Inferior parietal cortex (tissue), 1 donor: ENCODE measurements at regions not wholly inside any gene's neighbourhood (a gene's known extent, or its start where the extent isn't known, plus 50 kb on each side); places are given as distances from the start of the nearest gene placed in this dataset.
A peak's percentile ranks its signal among the peaks of the same experiment; 100 is the strongest.
"Not testable (repeated sequence)": the region's sequence is repeated elsewhere in the genome, so short reads cannot be mapped to it uniquely, and the experiment has no call there.

Source experiments
- DNase-seq: peaks from one replicate; pipeline ENCODE4 v3.0.0-alpha.2; 2016; ENCODE audit errors: extremely low spot score

DNA sequence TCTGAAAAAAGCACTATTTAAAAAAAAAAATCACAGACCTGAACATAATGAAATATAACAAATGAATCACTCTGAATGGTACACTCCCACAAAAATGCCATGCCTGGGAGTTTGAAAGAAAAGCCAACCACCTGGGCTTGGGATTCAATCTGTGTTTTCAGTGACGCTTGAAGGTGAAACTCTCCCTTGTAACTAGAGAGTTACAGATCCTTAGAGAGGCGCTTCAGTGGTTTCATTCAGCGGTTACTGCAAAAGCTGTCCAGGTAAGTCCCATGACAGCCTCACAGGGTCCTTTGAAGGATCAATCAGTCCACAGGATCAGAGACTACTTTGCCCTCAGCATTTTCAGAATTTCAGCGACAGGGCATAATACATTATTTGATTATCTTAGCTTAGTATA, 627.3 kb downstream of the IRS1 start:
- DNase-seq: no peak

DNA sequence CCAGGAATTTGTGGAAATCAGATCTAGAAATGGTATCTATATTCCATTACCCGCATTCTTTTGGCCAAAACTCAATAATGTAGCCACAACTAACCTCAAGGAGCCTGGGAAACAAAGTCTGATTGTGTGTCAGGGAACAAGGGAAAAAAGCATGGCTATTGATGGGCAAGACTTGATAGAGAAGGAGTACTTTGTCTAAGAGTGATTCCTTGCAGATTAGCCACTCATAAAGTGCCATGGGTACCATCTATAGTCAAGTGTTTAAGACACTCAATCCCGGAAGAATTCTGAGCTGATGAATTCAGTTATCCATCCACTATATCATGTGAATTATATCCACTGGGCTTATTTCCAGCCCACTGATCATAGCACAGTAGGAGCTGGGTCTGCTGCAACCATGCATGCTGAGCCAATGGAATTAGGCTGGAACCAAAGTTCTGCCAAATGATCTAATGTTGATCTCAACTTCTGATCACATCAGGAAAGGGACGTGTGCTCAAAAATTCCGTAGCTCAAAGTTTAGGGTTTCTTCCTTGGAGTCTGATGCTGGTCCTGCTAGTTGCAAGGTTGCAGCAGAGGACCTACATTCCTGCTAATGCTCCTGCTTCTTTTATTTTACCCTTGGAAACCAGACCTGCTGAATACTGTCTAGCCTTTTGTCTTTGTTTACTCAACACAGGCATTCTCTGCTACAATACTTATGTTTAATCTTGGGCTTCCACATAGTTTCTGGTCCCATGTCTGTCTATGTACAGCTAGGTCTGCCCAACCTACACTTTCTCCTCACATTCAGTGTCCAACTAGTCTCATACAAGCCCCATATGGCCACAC, 629.7 kb downstream of the IRS1 start:
- DNase-seq: no peak

DNA sequence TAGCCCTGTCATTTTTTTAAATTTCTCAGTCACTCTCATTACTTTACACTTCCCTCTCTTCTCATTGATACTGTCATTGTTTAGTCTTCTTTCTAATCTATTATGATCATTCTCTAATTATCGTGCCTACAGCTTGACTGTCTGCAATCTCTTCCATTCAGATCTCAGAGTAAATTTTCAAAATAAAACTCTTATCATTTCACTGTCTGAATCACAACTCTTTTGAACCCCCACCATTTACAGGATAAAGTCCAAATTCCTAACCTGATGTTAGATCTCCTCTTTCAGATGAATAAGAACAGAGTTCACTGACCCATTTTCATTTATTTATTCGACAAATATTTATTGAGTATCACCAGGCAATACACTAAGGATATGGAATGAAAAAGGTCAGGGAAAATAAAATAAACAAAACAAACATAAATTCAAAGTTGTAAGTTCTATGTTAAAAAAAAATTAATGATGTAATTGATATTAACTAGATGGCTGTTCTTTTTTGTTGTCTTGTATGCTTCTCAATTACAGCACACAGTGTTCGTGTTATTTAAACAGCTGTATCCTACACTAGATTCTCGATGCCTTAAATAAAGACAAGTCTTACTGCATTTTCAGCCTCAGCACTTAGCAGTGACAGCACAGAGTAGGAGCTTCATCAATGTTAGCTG, 631.0 kb downstream of the IRS1 start:
- no peak for DNase-seq

DNA sequence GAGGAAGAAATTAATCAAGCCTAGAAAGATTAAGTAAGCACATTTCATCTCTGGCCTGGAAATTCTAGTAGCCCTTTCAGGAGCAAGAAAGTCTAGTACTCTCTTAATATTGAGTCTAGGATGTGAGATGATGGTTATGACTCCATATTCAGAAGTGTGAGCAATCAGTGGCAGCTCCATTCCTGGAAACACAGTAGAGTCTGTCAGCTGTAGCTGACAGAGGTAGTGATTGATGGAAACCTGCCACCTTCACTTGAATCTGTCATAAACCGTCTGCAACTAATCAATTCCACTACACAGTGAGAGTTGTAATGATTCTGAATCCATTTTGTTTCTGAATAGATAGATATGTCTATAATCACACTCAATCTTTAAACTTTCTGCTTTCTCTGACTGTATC, 635.1 kb downstream of the IRS1 start:
- DNase-seq: no peak

DNA sequence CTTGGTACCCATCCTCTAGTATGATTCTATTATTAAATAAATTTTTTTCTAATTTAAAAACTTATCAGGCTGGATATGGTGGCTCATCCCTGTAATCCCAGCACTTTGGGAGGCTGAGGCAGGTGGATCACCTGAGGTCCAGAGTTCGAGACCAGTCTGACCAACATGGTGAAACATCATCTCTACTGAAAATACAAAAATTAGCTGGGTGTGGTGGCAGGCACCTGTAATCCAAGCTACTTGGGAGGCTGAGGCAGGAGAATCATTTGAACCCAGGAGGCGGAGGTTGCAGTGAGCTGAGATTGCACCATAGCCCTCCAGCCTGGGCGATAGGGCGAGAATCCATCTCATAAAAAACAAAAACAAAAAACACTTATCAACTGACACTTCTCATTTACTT, 639.0 kb downstream of the IRS1 start:
- DNase-seq: not testable (repeated sequence)

DNA sequence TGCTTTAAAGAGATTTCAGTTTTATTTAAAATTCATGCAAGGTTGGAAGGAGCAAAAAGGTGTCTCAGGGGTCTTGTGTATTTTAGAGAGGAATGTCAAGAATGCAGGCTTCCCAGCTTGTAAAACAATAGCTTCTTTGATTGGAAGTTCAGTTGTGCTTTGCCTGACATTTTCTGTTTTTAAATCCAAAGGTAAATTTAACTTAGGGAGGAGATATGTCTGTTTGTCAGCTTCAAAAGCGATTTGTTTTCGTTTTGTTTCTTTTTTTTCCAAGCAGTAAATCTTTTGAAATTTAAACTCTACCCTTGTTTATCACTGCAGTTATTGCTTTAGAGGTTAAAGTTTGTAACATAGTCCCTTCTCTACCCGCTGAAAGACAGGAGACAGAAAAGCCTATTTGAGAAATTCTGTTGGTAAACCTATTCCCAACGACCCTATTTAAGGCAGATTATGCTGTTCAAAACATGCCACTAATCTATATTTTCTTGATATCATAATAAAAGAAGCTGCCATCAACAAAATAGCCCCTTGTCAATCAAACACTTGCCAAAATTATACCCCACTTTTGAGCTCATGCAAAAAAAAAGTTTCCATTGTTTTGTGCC, 639.6 kb downstream of the IRS1 start:
- DNase-seq: no peak

DNA sequence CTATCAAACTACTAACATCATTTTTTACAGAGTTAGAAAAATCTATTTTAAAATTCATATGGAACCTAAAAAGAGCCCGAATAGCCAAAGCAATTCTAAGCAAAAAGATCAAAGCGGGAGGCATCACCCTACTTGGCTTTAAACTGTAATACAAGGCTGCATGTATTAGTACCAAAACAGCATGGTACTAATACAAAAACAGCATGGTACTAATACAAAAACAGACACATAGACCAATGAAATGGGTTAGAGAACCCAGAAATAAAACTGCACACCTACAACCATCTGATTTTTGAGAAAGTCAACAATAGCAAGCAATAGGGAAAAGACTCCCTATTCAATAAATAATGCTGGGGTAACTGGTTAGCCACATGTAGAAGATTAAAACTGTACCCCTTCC, 640.7 kb downstream of the IRS1 start:
- no peak for DNase-seq

DNA sequence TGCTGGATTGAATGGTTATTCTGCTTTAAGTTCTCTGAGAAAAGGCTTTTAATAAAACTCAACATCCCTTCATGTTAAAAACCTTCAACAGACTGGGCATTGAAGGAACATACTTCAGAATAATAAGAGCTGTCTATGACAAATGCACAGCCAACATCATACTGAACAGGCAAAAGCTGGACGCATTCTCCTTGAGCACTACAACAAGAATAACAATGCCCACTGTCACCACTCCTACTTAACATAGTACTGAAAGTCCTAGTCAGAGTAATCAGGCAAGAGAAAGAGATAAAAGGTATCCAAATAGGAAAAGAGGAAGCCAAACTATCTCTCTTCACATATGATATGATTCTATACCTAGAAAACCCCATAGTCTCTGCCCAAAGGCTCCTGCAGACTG, 641.4 kb downstream of the IRS1 start:
- no peak for DNase-seq

DNA sequence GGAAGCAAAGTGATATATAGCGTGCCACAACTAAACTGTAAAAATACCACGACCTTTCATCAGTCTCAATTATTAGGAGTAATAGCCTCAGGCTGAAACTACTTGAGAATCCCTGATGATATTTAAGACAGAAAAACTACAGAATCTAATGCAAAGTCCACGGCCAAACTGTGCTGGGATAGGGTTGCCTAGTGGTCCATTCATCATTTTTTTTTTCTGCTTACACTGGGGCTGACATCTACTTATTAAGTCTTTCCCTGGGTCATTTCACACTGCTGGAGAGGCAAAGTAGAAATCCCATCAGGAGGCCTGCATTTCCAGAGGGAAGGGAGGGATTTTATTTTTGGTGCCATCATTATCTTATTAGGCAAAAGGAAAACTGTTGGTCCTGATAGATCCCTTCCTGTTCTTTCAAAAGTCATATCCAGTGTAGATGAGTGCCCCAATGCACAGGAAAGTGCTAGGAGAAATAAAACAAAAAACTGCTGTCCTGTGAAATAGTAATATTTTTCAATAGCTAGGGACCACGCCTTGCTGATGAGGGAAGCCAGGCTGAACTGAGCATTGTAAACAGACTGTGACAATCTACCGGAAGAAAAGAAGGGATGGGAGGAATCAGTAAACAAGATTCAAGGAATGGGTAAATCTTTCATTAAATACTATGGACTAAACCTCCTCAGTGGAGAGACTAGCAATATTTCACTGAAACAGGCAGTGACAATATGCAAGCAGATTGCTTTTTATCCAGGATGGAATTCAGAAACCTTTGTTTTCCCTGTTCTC, 644.3 kb downstream of the IRS1 start:
- DNase-seq: no peak

DNA sequence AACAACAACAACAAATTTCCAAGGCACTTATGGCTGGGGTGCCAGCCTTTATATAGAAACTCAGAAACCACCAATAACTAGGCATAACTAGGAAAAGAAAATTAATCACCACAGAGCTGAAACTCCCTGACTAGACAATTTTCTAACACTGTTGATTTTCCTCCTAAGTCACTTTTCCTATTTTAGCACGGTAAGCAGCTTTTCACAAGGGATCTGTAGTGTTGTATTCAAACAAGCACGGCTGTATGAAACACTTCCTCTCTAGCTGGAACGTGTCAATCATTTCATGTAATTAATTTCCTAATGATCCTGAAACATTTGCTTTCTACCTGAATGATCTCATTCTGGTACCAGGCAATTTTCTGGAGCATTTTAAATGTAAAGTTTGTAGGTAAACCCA, 645.0 kb downstream of the IRS1 start:
- no peak for DNase-seq

DNA sequence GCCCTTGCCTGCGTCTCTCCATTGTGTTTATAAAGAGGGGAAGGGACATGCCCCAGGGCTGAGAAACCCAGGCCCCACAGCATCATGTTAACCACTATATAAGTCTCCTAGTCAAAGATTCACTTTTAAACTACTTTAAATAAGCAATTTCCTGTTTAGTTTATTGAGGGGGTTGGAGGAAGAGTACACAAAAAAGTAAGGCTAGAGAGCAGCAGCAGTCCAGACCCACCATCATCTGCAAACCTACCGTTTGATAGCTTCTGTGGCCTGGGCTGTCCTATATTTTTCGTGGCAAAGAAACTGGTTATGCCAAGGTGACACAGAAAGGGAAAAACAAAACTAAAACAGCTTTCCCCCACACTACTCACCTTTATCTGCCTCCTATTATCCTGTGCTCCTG, 646.1 kb downstream of the IRS1 start:
- no peak for DNase-seq

DNA sequence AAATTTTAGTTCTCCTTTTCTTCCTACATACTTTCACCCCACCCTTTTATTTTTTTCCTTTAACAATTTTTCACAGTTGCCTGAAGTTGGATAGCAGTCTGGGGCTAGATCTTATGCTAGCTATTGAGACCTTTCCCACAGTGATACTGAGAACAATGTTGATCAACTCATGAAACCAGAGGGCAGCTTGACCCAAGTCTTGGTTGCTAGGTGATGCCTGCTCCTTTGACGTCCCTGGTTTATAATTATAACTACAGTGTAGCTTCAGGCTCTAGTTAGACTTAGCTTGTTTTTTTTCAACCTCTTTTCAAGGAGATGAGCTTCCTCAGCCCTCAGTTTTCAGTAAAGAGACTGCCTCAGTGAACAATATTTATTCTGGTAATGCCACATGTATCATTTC, 648.5 kb downstream of the IRS1 start:
- DNase-seq: no peak

DNA sequence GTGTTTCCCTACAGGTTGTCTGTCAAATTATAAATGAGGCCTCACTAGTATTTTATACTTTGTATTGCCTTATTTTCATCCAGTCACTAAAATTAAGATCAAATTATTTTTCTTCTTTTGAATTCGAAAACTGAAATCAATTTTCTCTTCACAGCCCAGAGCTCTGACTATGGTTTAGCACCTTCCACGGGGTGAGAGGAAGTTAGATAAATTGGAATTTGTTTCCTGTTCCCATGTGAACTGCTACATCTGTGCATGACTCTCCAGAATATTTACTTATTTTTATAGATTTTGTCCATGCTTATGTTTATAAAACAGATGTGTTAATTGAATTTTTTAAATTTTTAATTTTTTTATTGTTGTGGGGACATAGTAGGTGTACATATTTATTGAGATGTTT, 656.5 kb downstream of the IRS1 start:
- DNase-seq: no peak

DNA sequence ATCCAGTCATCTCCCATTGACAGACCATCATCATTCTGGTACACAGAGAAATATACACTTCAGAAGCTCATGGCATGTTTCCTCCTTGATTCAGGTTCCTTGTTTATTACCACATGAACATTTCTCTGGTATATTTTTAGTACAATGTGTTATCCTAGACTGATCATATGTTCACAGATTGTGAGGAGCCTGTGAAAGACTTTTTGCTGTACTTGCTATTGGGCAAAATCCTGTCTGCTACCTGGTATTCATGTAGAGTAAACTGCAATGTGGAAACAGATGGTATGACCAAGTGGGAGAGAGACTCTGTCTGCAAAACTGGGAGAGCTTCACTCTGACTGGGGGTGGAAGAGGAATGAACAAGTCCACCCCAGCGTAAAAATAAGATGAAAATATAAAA, 657.2 kb downstream of the IRS1 start:
- DNase-seq: peak; percentile 15

DNA sequence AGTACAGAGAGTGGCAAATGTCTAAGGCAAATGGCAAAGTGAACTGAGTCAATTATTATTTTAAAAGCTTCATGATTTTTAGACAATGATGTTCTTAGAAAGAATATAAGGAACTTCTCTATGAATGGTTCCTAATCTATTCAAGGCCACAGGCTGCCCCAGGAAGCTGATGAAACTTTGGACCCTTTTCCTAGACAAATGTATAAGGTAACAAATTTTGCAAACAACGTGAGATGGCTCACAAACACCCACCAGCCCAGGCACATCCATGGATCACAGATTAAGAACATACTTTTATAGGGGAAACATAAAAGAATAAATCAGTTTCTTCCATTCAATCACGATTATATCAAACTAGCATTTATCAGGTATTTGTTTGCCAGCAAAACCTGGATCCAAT, 659.0 kb downstream of the IRS1 start:
- no peak for DNase-seq

DNA sequence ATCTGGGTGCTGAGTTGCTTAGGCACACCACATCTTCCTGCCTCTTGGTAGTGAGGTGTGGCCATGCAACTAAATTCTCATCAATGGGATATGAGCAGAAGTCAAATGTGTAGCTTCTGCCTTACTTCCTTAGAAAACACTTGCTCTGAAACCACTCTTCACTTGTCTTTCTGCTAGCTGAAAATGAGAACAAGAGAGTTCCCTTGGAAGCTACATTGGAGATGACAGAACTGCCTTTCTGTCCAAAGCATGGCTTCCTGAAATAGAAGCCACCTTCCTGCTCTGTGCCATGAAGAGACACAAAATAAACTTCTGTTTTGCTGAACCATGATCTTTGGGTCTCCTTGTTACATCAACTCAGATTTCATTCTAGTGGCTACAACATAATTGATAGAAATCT, 659.9 kb downstream of the IRS1 start:
- DNase-seq: no peak

DNA sequence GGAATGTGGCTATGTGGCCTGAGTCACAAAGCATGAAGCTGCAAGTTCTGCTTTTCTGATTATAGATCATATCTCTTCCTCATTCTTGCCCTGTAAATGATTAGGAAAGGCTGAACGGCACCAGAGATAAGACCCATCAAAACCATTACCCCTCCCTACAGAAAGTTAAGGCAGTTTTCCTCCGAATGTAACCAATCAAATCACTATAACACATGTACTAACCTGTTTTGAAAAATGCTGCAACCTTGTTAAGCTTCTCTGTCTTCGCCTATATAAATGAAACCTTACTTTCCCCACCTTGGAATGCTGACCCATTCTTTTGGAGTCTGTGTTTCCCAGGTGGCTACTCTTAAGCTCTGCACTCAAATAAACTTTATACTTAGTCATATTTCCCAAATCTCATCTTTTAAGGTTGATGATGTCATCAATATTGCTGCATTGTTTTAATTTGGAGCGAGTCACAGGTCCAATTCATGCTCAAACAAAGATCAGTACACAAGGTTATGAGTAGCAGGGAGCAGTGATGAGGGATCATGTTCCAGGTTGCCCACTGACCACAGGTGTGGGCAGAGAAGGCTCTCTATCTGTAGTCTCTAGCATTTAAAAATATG, 662.3 kb downstream of the IRS1 start:
- DNase-seq: no peak

DNA sequence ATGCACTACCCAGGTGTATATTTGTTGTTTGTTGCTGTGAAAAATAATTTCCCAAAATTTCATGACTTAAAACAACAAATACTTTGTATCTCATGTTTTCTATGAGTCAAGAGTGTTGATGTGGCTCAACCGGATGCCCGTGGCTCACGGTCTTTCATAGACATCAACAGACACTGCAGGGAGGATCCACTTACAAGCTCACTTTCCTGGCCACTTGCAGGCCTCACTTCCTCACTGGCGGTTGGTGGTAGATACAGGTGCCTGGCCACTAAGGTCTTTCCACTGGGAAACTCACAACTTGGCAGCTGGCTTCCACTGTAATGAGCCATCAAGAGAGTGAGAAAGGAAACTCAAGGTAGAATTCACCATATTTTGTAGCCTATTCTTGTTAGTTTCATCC, 662.9 kb downstream of the IRS1 start:
- DNase-seq: no peak

DNA sequence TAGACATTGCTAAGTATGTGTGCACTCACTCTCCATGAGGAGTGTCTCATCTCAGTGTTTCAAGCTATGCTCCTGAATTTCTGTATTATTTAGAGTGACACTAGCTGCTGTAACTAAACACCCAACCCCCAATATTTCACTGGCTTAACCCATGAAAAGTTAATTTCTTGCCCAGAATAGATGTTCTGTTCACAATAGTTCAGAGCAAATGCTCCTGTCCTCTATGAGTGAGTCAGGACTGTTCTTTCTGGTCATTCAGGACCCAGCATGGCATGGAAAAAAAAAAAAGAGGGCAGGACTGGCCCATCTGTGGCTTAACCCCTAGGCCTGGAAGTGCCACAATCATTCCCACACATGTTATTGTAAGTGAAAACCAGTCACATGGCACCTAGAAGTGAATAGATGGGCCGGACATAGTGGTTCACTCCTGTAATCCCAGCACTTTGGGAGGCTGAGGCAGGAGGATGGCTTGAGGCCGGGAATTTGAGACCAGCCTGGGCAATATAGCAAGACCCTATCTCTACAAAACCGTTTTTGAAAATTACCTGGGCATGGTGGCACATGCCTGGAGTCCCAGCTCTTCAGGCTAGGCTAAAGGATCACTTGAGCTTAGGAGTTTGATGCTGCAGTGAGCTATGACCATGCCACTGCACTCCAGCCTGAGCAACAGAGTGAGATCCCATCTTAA, 663.6 kb downstream of the IRS1 start:
- DNase-seq: no peak

DNA sequence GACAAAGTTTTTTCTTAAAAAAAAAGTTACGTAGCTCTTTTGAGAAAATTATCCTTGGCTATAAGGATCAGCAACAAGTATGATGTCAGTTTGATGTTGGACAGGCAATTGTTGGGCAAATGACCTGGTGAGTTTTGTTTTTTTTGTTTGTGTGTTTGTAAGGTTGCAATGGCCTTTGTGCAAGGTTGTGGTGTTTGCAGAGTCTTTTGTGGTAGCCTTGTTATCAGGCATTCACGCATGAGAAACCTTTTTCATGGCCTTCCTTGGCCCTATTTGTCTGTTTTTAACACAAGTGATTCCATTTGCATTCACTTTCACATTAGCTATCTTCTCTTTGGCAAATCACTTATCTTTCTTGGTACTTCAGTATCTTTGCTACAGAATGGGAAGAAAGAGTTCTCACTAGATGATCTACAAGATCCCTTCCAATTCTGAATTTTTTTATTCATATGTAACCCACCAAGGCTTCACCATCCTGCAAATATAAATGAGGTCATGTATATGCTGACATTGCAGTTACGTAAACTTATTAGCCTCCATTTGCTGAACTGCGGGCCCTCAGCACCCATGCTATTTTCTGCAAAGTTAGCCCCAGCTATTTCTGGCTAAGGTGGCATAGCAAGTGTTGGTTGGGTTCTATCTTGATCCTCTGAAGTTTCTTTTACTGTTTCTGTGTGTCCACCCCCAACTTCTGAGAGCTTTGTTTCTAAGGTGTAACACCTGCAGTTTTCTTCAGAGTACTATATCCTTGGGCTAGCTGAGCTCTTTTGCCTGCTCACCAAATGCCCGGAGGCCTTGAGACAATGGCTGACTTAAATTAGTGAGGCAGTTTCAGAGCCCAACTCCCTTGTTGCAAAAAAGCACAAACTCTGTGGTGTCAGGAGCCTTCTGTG, 667.1 kb downstream of the IRS1 start:
- DNase-seq: no peak
